ENCODE measurements at regions not wholly inside any gene's neighbourhood (a gene's known extent, or its start where the extent isn't known, plus 50 kb on each side); places are given as distances from the start of the nearest gene placed in this dataset.

GRCh38 chr1:68378296-68379084, 71.3 kb downstream of the RPE65 start:
- Histone ChIP-seq H3K4me3 (IDR thresholded peaks at IDR 0.05; ENCODE audit: insufficient read depth, low read depth, low read length) (no peak overlapping the region), H3K4me2 (no peak overlapping the region), H2AFZ (ENCODE audit: low read depth) (no peak overlapping the region), H3K79me2 (ENCODE audit: insufficient read depth, low read depth) (no peaks in the 10 kb centered on the region), H4K20me1 (ENCODE audit: insufficient read depth) (no peaks in the 10 kb centered on the region), H3K4me1 (ENCODE audit: low read depth, poor library complexity, severe bottlenecking) (no peaks in the 10 kb centered on the region), H3K27ac (no peak overlapping the region), H3K27me3 (ENCODE audit: insufficient read depth, low read depth) (no peaks in the 10 kb centered on the region), H3K36me3 (ENCODE audit: insufficient read depth) (no peaks in the 10 kb centered on the region), H3K9ac (no peak overlapping the region)
- no peak for TF ChIP-seq CTCF (conservative IDR thresholded peaks at IDR 0.05; ENCODE audit: low read depth, low read length)

- H3K36me3 ChIP-seq (ENCODE audit: insufficient read depth), result no peaks in the 10 kb centered on the region
- no peaks in the 10 kb centered on the region for H3K79me2 ChIP-seq (ENCODE audit: insufficient read depth, low read depth)
- H4K20me1 ChIP-seq (ENCODE audit: insufficient read depth), result no peaks in the 10 kb centered on the region
- no peak overlapping the region for H2AFZ ChIP-seq (ENCODE audit: low read depth)
- H3K9ac ChIP-seq, result no peak overlapping the region
- no peak overlapping the region for H3K27ac ChIP-seq
- no peaks in the 10 kb centered on the region for H3K4me1 ChIP-seq (ENCODE audit: low read depth, poor library complexity, severe bottlenecking)
- no peak for TF ChIP-seq CTCF (conservative IDR thresholded peaks at IDR 0.05; ENCODE audit: low read depth, low read length)
- no peaks in the 10 kb centered on the region for H3K27me3 ChIP-seq (ENCODE audit: insufficient read depth, low read depth)
- no peak overlapping the region for H3K4me3 ChIP-seq (IDR thresholded peaks at IDR 0.05; ENCODE audit: insufficient read depth, low read depth, low read length)
- H3K4me2 ChIP-seq, result no peak overlapping the region
Observed at GRCh38 chr1:68377098-68377497, 72.7 kb downstream of the RPE65 start.

GRCh38 chr1:68376441-68376840, 73.3 kb downstream of the RPE65 start:
- Histone ChIP-seq H3K27ac (no peak overlapping the region), H3K79me2 (ENCODE audit: insufficient read depth, low read depth) (no peaks in the 10 kb centered on the region), H3K36me3 (ENCODE audit: insufficient read depth) (no peaks in the 10 kb centered on the region), H4K20me1 (ENCODE audit: insufficient read depth) (no peaks in the 10 kb centered on the region), H3K4me2 (no peak overlapping the region), H3K27me3 (ENCODE audit: insufficient read depth, low read depth) (no peaks in the 10 kb centered on the region), H2AFZ (ENCODE audit: low read depth) (no peak overlapping the region), H3K9ac (no peak overlapping the region), H3K4me1 (ENCODE audit: low read depth, poor library complexity, severe bottlenecking) (no peaks in the 10 kb centered on the region), H3K4me3 (IDR thresholded peaks at IDR 0.05; ENCODE audit: insufficient read depth, low read depth, low read length) (no peak overlapping the region)
- TF ChIP-seq CTCF (conservative IDR thresholded peaks at IDR 0.05; ENCODE audit: low read depth, low read length), result no peak

GRCh38 chr1:68375919-68376318, 73.8 kb downstream of the RPE65 start:
- Histone ChIP-seq H3K4me2 (no peak overlapping the region), H3K27ac (no peak overlapping the region), H3K4me1 (ENCODE audit: low read depth, poor library complexity, severe bottlenecking) (no peaks in the 10 kb centered on the region), H2AFZ (ENCODE audit: low read depth) (no peak overlapping the region), H3K4me3 (IDR thresholded peaks at IDR 0.05; ENCODE audit: insufficient read depth, low read depth, low read length) (no peak overlapping the region), H3K79me2 (ENCODE audit: insufficient read depth, low read depth) (no peaks in the 10 kb centered on the region), H3K9ac (no peak overlapping the region), H4K20me1 (ENCODE audit: insufficient read depth) (no peaks in the 10 kb centered on the region), H3K36me3 (ENCODE audit: insufficient read depth) (no peaks in the 10 kb centered on the region), H3K27me3 (ENCODE audit: insufficient read depth, low read depth) (no peaks in the 10 kb centered on the region)
- TF ChIP-seq CTCF (conservative IDR thresholded peaks at IDR 0.05; ENCODE audit: low read depth, low read length), result no peak

All from KMS-11 (cell line).